NCI-H2171 treated with DMSO at 0.1 percent for 48 hours (cell line): ENCODE measurements at regions not wholly inside any gene's neighbourhood (a gene's known extent, or its start where the extent isn't known, plus 50 kb on each side); places are given as distances from the start of the nearest gene placed in this dataset.

ENCODE experiments used
- DNase-seq: peaks from one replicate; lab custom pipeline; 2025; lab: John Stamatoyannopoulos, UW

DNA sequence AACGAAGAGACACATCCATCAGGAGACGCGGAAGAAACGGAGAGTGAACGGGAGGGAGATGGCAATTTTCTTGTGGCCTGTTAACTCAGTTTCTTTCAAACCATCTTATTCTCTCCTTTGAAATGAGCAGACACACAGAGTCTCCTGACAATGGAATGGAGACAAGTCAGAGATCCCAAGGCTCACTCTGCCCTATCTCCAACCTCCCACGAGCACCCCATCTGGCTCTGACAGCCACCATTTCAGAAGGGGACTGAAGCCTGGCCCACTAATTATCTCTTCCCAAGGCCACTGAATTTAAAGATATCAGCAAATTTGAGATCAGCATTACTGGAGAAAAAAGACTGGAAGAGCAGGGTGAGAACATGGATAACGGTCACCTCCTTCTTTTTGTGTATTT lies 215.6 kb downstream of the DHX15 start:
- DNase-seq = no peak

GRCh38 chr4:24364852-24365251 lies 219.5 kb downstream of the DHX15 start:
- DNase-seq = no peak

GRCh38 chr4:24364249-24364648 lies 220.1 kb downstream of the DHX15 start:
- DNase-seq = no peak

DNA sequence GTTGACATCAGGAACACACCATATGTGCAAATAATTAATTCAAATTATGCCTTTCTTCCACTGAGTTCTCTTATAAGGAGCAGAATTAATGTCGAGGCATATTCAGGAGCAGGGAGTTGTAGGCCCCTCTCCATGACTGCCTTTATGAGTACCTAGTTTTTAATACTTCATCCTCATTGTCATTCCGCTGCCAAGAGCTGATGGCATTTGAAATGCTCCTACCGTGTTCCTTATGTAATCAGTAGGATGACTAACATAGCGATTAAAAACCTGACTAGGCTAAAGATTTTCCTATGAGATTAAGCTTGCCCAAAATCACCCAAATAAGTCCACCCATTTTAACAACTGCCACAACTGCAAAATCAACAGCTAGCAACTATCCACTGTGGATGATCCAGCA lies 220.6 kb downstream of the DHX15 start:
- DNase-seq = no peak

DNA sequence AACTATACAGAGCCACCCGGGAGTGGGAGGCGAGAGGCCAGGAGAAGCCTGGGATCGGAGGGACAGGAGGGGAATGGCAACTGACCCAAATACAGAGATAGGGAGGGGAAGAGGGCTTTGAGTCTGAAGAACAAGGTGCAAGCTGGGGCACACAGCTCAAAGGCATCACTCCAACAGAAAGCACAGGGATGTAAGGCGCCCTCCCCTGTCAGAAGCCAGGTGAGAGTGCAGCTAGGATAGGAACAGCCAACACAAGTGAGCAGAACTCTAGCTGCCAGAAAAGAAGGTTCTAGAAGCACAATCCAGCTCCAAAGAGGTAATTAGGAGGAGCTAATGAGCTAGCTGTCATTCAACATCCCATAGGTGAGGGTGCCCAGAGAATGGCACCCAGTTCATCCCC lies 232.2 kb downstream of the DHX15 start:
- DNase-seq = no peak

DNA sequence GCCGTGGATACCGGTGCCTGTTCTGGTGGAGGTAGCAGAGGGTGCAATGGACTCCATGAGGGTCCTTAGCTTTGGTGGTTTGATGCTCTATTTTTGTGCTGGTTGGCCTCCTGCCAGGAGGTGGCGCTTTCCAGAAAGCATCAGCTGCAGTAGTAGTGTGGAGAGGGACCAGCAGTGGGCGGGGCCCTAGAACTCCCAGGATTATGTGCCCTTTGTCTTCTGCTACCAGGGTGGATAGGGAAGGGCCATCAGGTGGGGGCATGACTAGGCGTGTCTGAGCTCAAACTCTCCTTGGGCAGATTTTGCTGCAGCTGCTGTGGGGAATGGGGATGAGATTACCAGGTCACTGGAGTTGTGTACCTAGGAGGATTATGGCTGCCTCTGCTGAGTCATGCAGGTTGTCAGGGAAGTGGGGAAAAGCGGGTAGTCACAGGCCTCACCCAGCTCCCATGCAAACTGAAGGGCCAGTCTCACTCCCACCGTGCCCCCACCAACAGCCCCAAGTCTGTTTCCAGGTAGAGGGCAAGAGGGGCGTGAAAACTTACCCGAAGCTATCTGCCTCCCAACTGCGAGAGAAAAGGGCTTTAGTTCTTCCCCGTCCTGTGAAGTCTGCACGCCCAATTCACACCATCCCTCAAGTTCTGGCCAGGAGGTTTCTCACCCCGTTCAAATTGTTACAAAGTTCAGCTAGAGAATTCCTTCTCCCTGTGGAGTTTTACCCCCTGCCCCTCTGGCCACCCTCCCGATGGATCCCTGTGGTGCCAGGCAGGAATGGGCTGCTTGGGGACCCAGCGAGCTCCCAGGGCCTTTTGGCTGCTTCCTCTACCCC lies 235.0 kb downstream of the DHX15 start:
- DNase-seq = peak; percentile 1

- no peak for DNase-seq
Observed at GRCh38 chr4:24339260-24339659, 245.1 kb downstream of the DHX15 start.

DNA sequence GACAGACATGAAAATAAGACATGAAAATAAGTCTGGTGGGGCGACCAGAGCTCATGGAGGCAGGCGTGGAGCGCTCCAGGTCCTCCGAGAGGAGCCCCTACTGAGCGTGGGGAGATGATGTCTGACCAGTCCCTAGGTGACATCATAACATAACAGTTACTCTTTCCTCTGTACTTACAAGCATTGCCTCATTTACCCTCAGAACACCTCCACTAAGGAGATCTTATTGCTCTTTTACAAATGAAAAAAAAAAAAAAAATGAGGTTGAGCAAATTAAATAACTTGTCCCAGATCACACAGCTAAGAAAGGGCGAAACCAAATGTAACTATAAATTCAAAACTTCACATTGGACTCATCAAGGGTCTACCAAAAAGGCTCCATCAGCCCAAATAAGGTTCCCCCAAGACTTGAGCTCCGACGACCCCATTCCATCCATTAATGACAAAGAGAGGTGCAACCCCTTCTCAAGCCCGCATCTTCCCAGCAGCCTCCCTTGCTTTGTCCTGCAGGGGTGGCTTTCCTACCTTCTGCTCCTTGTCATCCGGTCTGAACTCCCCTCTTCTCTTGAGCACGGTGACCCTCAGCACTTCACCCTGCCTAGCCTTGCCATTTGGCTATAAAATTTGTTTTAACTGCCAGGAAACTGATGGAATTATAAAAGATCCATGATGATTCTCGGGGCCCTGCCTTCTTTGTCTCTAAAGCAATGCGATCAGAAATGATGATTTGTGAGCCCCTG lies 246.7 kb downstream of the DHX15 start:
- DNase-seq = no peak

DNA sequence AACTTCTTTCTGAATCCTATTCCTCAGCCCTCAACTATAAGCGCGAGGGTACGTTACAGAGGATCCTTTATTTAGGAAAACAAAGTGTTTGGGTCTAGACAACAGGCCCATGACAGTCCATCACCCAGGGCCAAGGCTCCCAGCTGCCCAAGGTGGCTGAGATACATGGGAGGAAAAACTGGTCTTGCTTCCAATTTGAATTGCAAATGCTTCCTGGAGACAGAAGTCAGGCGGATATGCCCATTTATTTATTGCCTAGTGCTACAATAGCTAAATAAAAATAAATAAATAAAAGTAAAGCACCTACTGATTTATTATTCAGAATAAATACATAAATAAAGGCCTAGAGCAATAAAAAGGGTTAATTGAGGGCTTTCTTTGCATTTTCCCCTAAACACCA lies 248.7 kb downstream of the DHX15 start:
- DNase-seq = no peak

GRCh38 chr4:24334906-24335305 lies 249.4 kb downstream of the DHX15 start:
- DNase-seq = no peak

DNA sequence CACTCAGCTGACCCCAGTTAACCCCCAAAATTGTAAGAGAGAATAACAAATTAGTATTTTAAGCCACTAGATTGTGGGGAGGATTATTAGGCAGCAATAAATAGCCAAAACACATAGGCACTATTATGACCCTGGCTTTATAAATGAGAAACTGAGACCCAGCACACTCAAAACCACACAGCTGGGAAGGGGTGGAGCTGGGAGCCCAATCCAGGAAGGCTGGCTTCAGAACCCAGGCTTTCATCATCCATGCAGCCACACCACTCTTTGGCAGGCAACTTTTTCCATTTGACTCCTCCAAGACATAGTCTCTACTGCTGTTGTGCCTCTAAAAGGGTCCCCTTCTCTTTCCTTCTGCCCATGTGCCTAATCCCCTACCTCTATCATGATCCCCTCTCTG lies 253.8 kb downstream of the DHX15 start:
- no peak for DNase-seq

- no peak for DNase-seq
Observed at GRCh38 chr4:24330172-24330571, 254.2 kb downstream of the DHX15 start.

- DNase-seq = no peak
Observed at GRCh38 chr4:24328711-24329110, 255.6 kb downstream of the DHX15 start.

DNA sequence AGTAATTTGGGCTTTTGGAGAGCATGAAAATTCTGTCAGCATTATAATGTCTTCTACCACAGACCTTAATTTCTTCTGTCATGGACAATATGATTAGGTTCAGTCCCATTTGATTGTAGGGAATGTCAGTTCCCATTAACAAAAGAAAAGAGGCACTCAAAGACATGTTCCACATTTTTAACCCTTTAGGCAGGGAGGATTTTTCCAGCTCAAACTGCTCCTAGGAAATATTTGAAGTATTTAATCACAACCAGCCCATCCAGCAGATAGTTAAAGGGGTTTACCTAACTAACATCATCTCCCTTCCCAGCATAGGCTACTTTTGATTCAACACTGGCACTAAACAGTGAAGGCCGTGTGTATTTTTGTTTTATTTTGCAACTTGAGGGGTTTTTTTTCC lies 256.0 kb downstream of the DHX15 start:
- DNase-seq = no peak

- DNase-seq = no peak
Observed at GRCh38 chr4:24322995-24323394, 261.4 kb downstream of the DHX15 start.

GRCh38 chr4:24322511-24322910 lies 261.8 kb downstream of the DHX15 start:
- DNase-seq = no peak

- no peak for DNase-seq
Observed at GRCh38 chr4:24321616-24322015, 262.7 kb downstream of the DHX15 start.

DNA sequence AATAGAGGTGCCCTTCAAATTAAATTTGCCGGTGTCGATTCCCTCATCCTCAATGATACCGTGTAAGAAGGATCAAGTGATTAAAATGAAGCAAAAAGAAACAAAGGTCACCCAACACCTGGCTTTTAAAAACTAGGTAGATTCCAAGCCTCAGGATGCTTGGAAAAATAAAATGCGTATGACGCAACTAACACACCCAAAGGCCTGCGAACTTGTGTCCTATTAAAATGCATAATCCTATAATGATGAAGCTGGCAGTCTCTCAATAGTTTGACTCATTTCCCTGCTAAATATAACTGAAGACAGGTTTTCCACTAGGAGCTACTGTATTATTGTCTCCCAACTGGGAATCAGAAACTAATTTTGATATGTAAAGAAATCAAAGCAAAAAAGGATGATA lies 263.2 kb downstream of the DHX15 start:
- no peak for DNase-seq

- no peak for DNase-seq
Observed at GRCh38 chr4:24319387-24319786, 265.0 kb downstream of the DHX15 start.

GRCh38 chr4:24315056-24315455 lies 269.3 kb downstream of the DHX15 start:
- DNase-seq = no peak

DNA sequence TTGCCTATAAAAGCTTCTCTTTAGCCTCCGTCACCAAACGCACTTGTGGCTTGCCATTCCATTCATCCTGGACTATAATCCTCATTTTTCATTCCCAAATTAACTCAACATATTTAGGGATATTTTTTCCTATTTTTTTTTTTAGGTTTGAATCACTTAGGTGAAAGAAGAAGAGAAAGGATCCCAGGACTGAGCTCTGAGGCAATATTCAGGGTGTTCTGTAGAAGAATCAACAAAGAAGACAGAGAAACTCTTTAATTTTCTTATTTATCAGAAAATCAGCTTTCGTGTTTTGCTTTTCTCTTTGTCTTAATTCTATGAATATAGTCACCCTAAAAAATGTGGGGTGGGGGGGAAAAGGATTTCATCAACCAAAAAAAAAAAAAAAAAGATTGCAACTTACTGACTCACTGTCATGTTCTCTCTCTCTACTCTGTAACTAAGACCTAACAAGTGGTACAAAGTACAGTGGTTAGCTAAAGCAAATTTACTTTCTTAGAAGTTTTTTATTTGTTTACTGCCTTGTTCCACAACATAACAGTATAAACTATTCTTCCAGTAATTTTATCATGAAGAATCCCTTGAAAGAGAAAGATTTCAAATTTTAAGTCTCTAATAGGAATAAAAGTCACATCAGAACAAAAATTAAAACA lies 272.0 kb downstream of the DHX15 start:
- no peak for DNase-seq

DNA sequence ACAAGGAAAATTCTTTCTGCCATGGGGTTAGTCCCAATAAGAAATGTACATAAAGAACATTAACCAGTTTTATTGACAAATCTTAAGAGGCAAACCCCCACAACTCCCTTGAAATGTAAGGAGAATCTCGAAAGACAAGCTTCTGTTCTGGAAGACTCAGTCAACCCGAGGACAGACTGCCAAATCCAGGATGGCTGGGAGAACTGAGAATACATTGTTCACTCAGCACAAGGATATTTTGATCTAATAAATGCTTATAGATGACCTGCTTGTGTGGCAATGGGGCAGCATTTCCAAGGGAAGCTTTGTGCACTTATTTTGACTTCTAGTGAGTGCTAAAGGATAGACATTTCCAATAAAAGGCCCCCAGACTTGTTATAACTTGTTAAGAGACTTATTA lies 280.4 kb downstream of the DHX15 start:
- no peak for DNase-seq

GRCh38 chr4:24298911-24299310 lies 285.4 kb downstream of the DHX15 start:
- no peak for DNase-seq
